Astrocyte (in vitro differentiated cells and primary cell): ENCODE measurements at regions not wholly inside any gene's neighbourhood (a gene's known extent, or its start where the extent isn't known, plus 50 kb on each side); places are given as distances from the start of the nearest gene placed in this dataset.
"Not testable (repeated sequence)": the region's sequence is repeated elsewhere in the genome, so short reads cannot be mapped to it uniquely, and the experiment has no call there.

Source experiments
- CTCF ChIP-seq: IDR thresholded peaks from 2 replicates; pipeline ENCODE4 v1.5.1; 2011; ENCODE audit warnings: low read depth, mild to moderate bottlenecking, inconsistent platforms, low read length, moderate library complexity; ENCODE audit not compliant: insufficient read depth
- EZH2 ChIP-seq: IDR thresholded peaks from 2 replicates; pipeline ENCODE4 v1.6.1; 2012; ENCODE audit warnings: mild to moderate bottlenecking, low read length, inconsistent platforms; ENCODE audit not compliant: insufficient read depth

- TF ChIP-seq CTCF, EZH2: not testable (repeated sequence)
These were observed 200.9 kb upstream of the PITRM1 start for GRCh38 chr10:3373374-3374027.
